GM12891 (cell line): ENCODE measurements at regions not wholly inside any gene's neighbourhood (a gene's known extent, or its start where the extent isn't known, plus 50 kb on each side); places are given as distances from the start of the nearest gene placed in this dataset.

Source experiments
- PAX5 ChIP-seq: IDR thresholded peaks from 2 replicates; pipeline ENCODE4 v1.6.1; 2011; ENCODE audit warnings: low read length, moderate library complexity, mild to moderate bottlenecking; ENCODE audit not compliant: insufficient read depth, severe bottlenecking
- POLR2A ChIP-seq: IDR thresholded peaks from 2 replicates; pipeline ENCODE4 v1.6.1; 2011; ENCODE audit warnings: low read depth, low read length, control low read depth
- POLR2AphosphoS5 ChIP-seq: IDR thresholded peaks from 2 replicates; pipeline ENCODE4 v1.6.1; 2011; ENCODE audit warnings: low read depth, low read length, control low read depth
- SPI1 ChIP-seq: IDR thresholded peaks from 2 replicates; pipeline ENCODE4 v1.6.1; 2011; ENCODE audit warnings: low read depth, low read length, control low read depth
- TAF1 ChIP-seq: IDR thresholded peaks from 2 replicates; pipeline ENCODE4 v1.6.1; 2011; ENCODE audit warnings: low read depth, low read length, control low read depth

DNA sequence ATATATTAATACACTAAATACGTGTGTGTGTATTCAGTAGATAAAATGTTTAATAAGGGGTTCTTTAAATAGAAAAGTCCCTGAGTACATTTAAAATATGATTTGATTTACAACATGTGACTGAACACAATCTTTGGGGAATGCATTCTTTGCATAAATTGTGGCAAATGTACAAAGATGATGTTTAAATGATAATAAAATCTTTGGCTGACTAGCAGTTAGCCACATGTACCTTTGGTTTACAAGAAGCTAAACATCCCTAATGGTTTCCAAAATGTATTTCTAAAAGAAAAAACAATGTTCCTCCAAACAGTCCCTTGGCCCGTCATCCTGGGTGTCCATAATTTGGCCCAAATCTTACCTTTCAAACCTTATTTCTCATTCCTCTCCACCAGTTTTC, 106.4 kb upstream of the MARK1 start:
- TF ChIP-seq POLR2AphosphoS5 (no peak), POLR2A (no peak), TAF1 (no peak), PAX5 (no peak), SPI1 (no peak)
